ENCODE measurements at regions not wholly inside any gene's neighbourhood (a gene's known extent, or its start where the extent isn't known, plus 50 kb on each side); places are given as distances from the start of the nearest gene placed in this dataset.

DNA sequence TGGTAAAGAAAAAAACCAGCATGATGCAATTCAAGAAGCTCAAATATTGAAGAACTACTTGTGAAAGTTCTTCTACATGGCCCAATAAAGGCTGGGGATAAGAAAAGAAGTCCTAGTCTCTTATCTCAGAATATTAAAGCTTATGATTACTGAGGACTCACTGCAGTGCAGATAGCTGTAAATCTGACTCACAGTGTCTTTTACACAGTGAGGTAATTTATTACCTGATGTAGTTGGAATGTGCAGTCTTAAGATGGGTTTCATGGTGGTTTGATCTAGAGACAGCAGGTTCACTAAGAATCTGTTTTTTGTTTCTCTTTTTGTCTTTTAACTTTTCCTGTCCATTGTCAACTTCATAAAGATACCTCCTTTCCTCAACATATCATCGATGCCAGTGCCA, 484.0 kb upstream of the MAP2 start:
- Mint-ChIP-seq H3K27me3 (no peaks in the 10 kb centered on the region), H3K9me3 (no peaks in the 10 kb centered on the region), H3K4me3 (no peak overlapping the region), H3K4me1 (ENCODE audit: unreplicated experiment) (no peaks in the 10 kb centered on the region), H3K36me3 (no peaks in the 10 kb centered on the region), H3K27ac (no peak overlapping the region)
- TF ChIP-seq, protein P1, sequence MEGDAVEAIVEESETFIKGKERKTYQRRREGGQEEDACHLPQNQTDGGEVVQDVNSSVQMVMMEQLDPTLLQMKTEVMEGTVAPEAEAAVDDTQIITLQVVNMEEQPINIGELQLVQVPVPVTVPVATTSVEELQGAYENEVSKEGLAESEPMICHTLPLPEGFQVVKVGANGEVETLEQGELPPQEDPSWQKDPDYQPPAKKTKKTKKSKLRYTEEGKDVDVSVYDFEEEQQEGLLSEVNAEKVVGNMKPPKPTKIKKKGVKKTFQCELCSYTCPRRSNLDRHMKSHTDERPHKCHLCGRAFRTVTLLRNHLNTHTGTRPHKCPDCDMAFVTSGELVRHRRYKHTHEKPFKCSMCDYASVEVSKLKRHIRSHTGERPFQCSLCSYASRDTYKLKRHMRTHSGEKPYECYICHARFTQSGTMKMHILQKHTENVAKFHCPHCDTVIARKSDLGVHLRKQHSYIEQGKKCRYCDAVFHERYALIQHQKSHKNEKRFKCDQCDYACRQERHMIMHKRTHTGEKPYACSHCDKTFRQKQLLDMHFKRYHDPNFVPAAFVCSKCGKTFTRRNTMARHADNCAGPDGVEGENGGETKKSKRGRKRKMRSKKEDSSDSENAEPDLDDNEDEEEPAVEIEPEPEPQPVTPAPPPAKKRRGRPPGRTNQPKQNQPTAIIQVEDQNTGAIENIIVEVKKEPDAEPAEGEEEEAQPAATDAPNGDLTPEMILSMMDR (conservative IDR thresholded peaks at IDR 0.05): no peak
- DNase-seq (ENCODE audit: extremely low spot score, unreplicated experiment): no peak

DNA sequence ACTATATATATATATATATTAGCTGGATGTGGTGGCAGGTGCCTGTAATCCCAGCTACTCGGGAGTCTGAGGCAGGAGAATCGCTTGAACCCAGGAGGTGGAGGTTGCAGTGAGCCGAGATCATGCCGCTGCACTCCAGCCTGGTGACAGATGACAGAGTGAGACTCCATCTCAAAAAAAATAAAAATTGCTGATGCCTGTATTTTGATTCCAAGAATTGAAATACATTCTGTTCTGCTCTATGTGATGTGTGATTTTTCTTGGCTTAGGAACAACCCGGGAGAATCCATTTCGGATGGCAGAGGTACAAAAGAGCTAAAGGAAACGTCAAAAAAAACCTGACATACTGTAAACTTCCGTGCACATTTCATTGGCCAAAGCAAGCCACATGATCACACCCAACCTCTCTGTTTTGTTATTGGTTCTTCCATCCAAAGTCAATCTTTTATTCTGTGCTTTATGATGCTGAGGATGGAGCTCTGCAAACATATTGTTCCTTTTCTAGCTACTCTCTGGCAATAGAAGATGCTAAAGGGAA, 478.1 kb upstream of the MAP2 start:
- no peaks in the 10 kb centered on the region for H3K36me3 Mint-ChIP-seq
- H3K27ac Mint-ChIP-seq: no peak overlapping the region
- TF ChIP-seq, protein P1 (conservative IDR thresholded peaks at IDR 0.05): no peak
- H3K27me3 Mint-ChIP-seq: no peaks in the 10 kb centered on the region
- no peak overlapping the region for H3K4me3 Mint-ChIP-seq
- no peaks in the 10 kb centered on the region for H3K4me1 Mint-ChIP-seq (ENCODE audit: unreplicated experiment)
- H3K9me3 Mint-ChIP-seq: no peaks in the 10 kb centered on the region
- DNase-seq (ENCODE audit: extremely low spot score, unreplicated experiment): no peak

DNA sequence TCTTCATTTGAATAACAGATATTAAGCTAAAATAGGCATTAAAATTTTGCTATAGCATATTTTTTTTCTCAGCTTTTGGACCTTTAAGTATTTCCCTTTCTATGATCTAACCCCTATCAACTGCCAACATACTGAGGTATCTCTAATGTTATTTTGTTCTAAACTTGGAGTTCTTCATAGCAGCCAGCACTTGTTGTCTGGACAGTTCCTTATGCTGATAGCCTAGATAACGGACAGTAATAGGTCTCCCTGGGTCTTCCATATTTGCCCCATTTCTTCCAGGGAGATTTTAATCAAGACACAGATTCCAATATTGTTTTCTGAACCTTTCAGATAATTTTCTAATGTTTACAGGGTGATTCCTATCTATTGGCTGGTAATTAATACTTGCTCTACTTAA, 475.8 kb upstream of the MAP2 start:
- no peaks in the 10 kb centered on the region for H3K27me3 Mint-ChIP-seq
- no peak overlapping the region for H3K27ac Mint-ChIP-seq
- TF ChIP-seq, protein P1 (conservative IDR thresholded peaks at IDR 0.05): no peak

DNA sequence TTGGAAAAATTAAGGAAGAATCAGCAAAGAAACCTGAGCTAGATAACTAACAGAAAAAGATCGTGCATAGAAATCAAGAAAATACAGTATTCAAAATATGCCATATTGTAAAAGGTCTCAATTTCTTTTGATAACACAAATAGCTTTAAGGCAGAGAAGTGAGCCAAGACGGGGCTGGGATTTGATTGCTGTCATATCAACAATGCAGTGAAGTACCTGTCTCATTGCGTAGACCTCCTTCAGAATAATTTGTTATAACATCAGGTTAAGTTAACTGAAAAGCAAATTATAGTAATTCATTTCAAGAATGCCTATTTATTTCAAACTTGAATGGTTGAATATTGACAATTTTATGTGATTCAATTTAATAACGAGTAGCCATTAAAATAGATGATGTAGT, 453.8 kb upstream of the MAP2 start:
- Mint-ChIP-seq H3K4me3 (no peak overlapping the region), H3K27ac (no peak overlapping the region), H3K4me1 (ENCODE audit: unreplicated experiment) (no peaks in the 10 kb centered on the region), H3K27me3 (no peaks in the 10 kb centered on the region), H3K36me3 (no peaks in the 10 kb centered on the region), H3K9me3 (peaks cover 5% of the 10 kb centered on the region)
- DNase-seq (ENCODE audit: extremely low spot score, unreplicated experiment): no peak
- TF ChIP-seq, protein P1 (conservative IDR thresholded peaks at IDR 0.05): no peak

More for the DNA sequence above, 475.8 kb upstream of the MAP2 start:
- no peaks in the 10 kb centered on the region for H3K36me3 Mint-ChIP-seq
- no peaks in the 10 kb centered on the region for H3K4me1 Mint-ChIP-seq (ENCODE audit: unreplicated experiment)
- DNase-seq (ENCODE audit: extremely low spot score, unreplicated experiment): no peak
- H3K4me3 Mint-ChIP-seq: no peak overlapping the region
- no peaks in the 10 kb centered on the region for H3K9me3 Mint-ChIP-seq

DNA sequence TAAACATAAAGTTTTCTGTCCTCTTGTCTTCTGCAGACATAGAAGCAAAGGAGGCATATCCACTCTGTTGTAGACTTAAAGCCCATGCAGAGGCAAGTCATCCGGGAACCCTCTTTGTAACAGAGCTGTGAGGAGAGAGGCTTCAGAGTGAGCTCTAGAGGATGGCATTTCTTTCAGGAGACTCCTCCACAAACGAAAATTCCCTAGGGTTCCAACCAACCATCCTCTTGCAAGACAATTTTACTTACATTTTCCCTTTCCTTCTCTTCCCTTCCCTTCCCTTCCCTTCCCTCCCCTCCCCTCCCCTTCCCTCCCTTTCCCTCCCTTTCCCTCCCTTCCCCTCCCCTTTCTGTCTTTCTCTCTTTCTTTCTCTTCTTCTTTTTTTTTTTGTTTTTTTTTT, 446.3 kb upstream of the MAP2 start:
- TF ChIP-seq, protein P1 (conservative IDR thresholded peaks at IDR 0.05): no peak
- Mint-ChIP-seq H3K27ac (no peak overlapping the region), H3K27me3 (no peaks in the 10 kb centered on the region), H3K4me1 (ENCODE audit: unreplicated experiment) (no peaks in the 10 kb centered on the region), H3K4me3 (no peak overlapping the region), H3K9me3 (no peaks in the 10 kb centered on the region), H3K36me3 (no peaks in the 10 kb centered on the region)
- DNase-seq (ENCODE audit: extremely low spot score, unreplicated experiment): no peak

DNA sequence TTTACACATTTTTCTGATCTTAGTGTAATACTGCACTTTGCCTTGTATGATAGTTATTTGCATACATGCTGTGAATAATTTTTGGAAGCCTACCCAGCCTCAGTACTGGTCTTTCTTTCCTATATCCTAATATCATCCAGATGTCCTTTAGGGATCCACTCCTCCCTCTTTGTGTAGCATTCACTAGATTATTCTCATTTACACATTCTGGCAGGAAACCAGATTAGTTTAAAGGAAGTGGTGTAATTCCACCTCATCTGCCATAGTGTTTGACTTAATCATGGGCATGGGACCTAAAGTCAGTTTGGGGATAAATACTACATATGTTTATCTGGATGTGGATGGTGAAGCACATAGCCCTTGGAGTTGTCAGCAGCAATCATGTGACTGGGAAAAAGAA, 444.9 kb upstream of the MAP2 start:
- TF ChIP-seq, protein P1 (conservative IDR thresholded peaks at IDR 0.05): no peak
- H3K27ac Mint-ChIP-seq: no peak overlapping the region
- peaks cover 4% of the 10 kb centered on the region for H3K4me1 Mint-ChIP-seq (ENCODE audit: unreplicated experiment)
- no peaks in the 10 kb centered on the region for H3K27me3 Mint-ChIP-seq
- no peak overlapping the region for H3K4me3 Mint-ChIP-seq
- no peak for DNase-seq (ENCODE audit: extremely low spot score, unreplicated experiment)
- H3K9me3 Mint-ChIP-seq: no peaks in the 10 kb centered on the region
- no peaks in the 10 kb centered on the region for H3K36me3 Mint-ChIP-seq
